ENCODE measurements at regions not wholly inside any gene's neighbourhood (a gene's known extent, or its start where the extent isn't known, plus 50 kb on each side); places are given as distances from the start of the nearest gene placed in this dataset.

- Histone ChIP-seq H3K4me3 (no peak overlapping the region), H3K4me1 (peaks cover 0 to 9% (median 0%) of the 10 kb centered on the region in 4 donors), H3K27me3 (no peaks in the 10 kb centered on the region), H3K27ac (no peak overlapping the region), H3K36me3 (no peaks in the 10 kb centered on the region), H3K9me3 (no peaks in the 10 kb centered on the region)
- 70 to 74% methylated on average over 5 of the region's 5 CpGs for WGBS, 2 donors
- intact Hi-C loops (cut with DNase I) = no loop called here
- DNase-seq = no peak
- no peak for TF ChIP-seq CTCF (IDR thresholded peaks at IDR 0.05)
Observed at GRCh38 chr10:112095731-112096130, 87.8 kb downstream of the GPAM start.

GRCh38 chr10:112098682-112099081 lies 84.9 kb downstream of the GPAM start:
- H3K27ac ChIP-seq = no peak overlapping the region
- H3K9me3 ChIP-seq = peaks cover 0 to 3% (median 0%) of the 10 kb centered on the region in 4 donors
- no peak for TF ChIP-seq POLR2A (IDR thresholded peaks at IDR 0.05)
- TF ChIP-seq CTCF (IDR thresholded peaks at IDR 0.05) = no peak
- TF ChIP-seq EP300 (IDR thresholded peaks at IDR 0.05) = no peak
- TF ChIP-seq POLR2AphosphoS5 (IDR thresholded peaks at IDR 0.05) = no peak
- DNase-seq = no peak
- H3K36me3 ChIP-seq = no peaks in the 10 kb centered on the region
- intact Hi-C loops (cut with DNase I) = no loop called here
- H3K4me1 ChIP-seq = no peaks in the 10 kb centered on the region
- H3K4me3 ChIP-seq = no peak overlapping the region
- 63 to 77% methylated on average over 3 of the region's 3 CpGs for WGBS, 2 donors
- no peaks in the 10 kb centered on the region for H3K27me3 ChIP-seq

All from sigmoid colon (tissue), 6 donors.